Trophoblast cell (in vitro differentiated cells and primary cell): ENCODE measurements at regions not wholly inside any gene's neighbourhood (a gene's known extent, or its start where the extent isn't known, plus 50 kb on each side); places are given as distances from the start of the nearest gene placed in this dataset.

Source experiments
- DNase-seq, 2 donors: peaks; one replicate each; pipeline ENCODE4 v3.0.0-alpha.2; 2016
- H2AFZ ChIP-seq: 2 replicates; pipeline ENCODE4 v1.6.1; 2013; ENCODE audit warnings: low read length, moderate library complexity, mild to moderate bottlenecking; ENCODE audit not compliant: insufficient read depth, poor library complexity
- H2AK5ac ChIP-seq: 2 replicates; pipeline ENCODE4 v1.6.1; 2013; ENCODE audit warnings: mild to moderate bottlenecking, low read length
- H2BK120ac ChIP-seq: 2 replicates; pipeline ENCODE4 v1.6.1; 2013; ENCODE audit warnings: low read length, mild to moderate bottlenecking, moderate library complexity; ENCODE audit not compliant: insufficient read depth, poor library complexity
- H2BK12ac ChIP-seq: 2 replicates; pipeline ENCODE4 v1.6.1; 2013; ENCODE audit warnings: mild to moderate bottlenecking, low read length, moderate library complexity
- H2BK5ac ChIP-seq: 2 replicates; pipeline ENCODE4 v1.6.1; 2013; ENCODE audit warnings: low read length, low read depth, moderate library complexity, mild to moderate bottlenecking; ENCODE audit not compliant: poor library complexity
- H3K14ac ChIP-seq: 2 replicates; pipeline ENCODE4 v1.6.1; 2013; ENCODE audit warnings: mild to moderate bottlenecking, low read length
- H3K18ac ChIP-seq: 2 replicates; pipeline ENCODE4 v1.6.1; 2013; ENCODE audit warnings: mild to moderate bottlenecking, low read length
- H3K23ac ChIP-seq: 2 replicates; pipeline ENCODE4 v1.6.1; 2013; ENCODE audit warnings: low read length
- H3K27ac ChIP-seq: 2 replicates; pipeline ENCODE4 v1.5.1; 2013; ENCODE audit warnings: low read depth, mild to moderate bottlenecking, inconsistent platforms, low read length, moderate library complexity
- H3K27me3 ChIP-seq: 2 replicates; pipeline ENCODE4 v1.6.1; 2013; ENCODE audit warnings: inconsistent platforms, mild to moderate bottlenecking, low read length, moderate library complexity; ENCODE audit not compliant: insufficient read depth
- H3K36me3 ChIP-seq, 2 experiments: 1 replicate in 1 of 2; 2 replicates in 1 of 2; pipeline ENCODE4 v1.6.1; 2013; ENCODE audit warnings: low read length in 2 of 2, mild to moderate bottlenecking in 2 of 2, moderate library complexity in 1 of 2; ENCODE audit not compliant: insufficient read depth in 2 of 2, control insufficient read depth in 1 of 2
- H3K4ac ChIP-seq: 2 replicates; pipeline ENCODE4 v1.6.1; 2013; ENCODE audit warnings: low read depth, mild to moderate bottlenecking, low read length, moderate library complexity
- H3K4me1 ChIP-seq, 2 experiments: 1 replicate in 1 of 2; 2 replicates in 1 of 2; pipeline ENCODE4 v1.6.1; 2013; ENCODE audit warnings: low read length in 2 of 2, mild to moderate bottlenecking in 2 of 2, moderate library complexity in 1 of 2; ENCODE audit not compliant: insufficient read depth in 2 of 2, control insufficient read depth in 1 of 2
- H3K4me2 ChIP-seq: 2 replicates; pipeline ENCODE4 v1.6.1; 2013; ENCODE audit warnings: inconsistent platforms, mild to moderate bottlenecking, low read length, moderate library complexity
- H3K4me3 ChIP-seq: 2 replicates; pipeline ENCODE4 v1.5.1; 2013; ENCODE audit warnings: mild to moderate bottlenecking, low read depth, low read length, inconsistent platforms
- H3K79me1 ChIP-seq: one replicate; pipeline ENCODE4 v1.6.1; 2013; ENCODE audit warnings: low read length
- H3K79me2 ChIP-seq: 2 replicates; pipeline ENCODE4 v1.6.1; 2013; ENCODE audit warnings: low read length, mild to moderate bottlenecking; ENCODE audit not compliant: control insufficient read depth, insufficient read depth, poor library complexity
- H3K9ac ChIP-seq: 2 replicates; pipeline ENCODE4 v1.6.1; 2013; ENCODE audit warnings: mild to moderate bottlenecking, low read length
- H3K9me3 ChIP-seq: 2 replicates; pipeline ENCODE4 v1.6.1; 2013; ENCODE audit warnings: low read depth, mild to moderate bottlenecking, control low read depth, inconsistent platforms, low read length; ENCODE audit not compliant: insufficient read depth
- H4K12ac ChIP-seq: 2 replicates; pipeline ENCODE4 v1.6.1; 2013; ENCODE audit warnings: low read depth, mild to moderate bottlenecking, low read length, moderate library complexity
- H4K8ac ChIP-seq: 2 replicates; pipeline ENCODE4 v1.6.1; 2013; ENCODE audit warnings: low read depth, mild to moderate bottlenecking, low read length, moderate library complexity
- H4K91ac ChIP-seq: one replicate; pipeline ENCODE4 v1.6.1; 2013; ENCODE audit warnings: low read depth, mild to moderate bottlenecking, low read length, moderate library complexity
- WGBS: extraction: QIAGEN DNeasy Blood & Tissue Kit; methylation state at CpG from one replicate; pipeline ENCODE4 v1.1.7; 2013; ENCODE audit warnings: missing lambda C conversion rate; ENCODE audit not compliant: insufficient read length, insufficient coverage; ENCODE audit errors: extremely low coverage; 5-methylcytosine and 5-hydroxymethylcytosine counted together

GRCh38 chr13:99905224-99905623, 66.3 kb downstream of the ZIC5 start:
- H3K79me2 ChIP-seq, result no peaks in the 10 kb centered on the region
- WGBS, result no CpG with 5 or more reads among the region's 5 CpGs
- H3K36me3 ChIP-seq, result no peaks in the 10 kb centered on the region

GRCh38 chr13:99903140-99903539, 68.4 kb downstream of the ZIC5 start:
- no peaks in the 10 kb centered on the region for H3K79me1 ChIP-seq
- no peak overlapping the region for H2BK5ac ChIP-seq
- H3K14ac ChIP-seq, result no peak overlapping the region
- H2BK12ac ChIP-seq, result no peak overlapping the region
- no peaks in the 10 kb centered on the region for H3K36me3 ChIP-seq
- H3K18ac ChIP-seq, result no peak overlapping the region
- no peak overlapping the region for H3K4me2 ChIP-seq
- H2BK120ac ChIP-seq, result no peak overlapping the region
- H3K27ac ChIP-seq, result no peak overlapping the region
- H3K4ac ChIP-seq, result no peak overlapping the region
- H2AFZ ChIP-seq, result no peak overlapping the region
- H2AK5ac ChIP-seq, result no peak overlapping the region
- no peaks in the 10 kb centered on the region for H3K79me2 ChIP-seq
- no peak overlapping the region for H3K9ac ChIP-seq
- no peak overlapping the region for H4K91ac ChIP-seq
- H3K4me3 ChIP-seq, result no peak overlapping the region
- H3K4me1 ChIP-seq, result no peaks in the 10 kb centered on the region
- H4K8ac ChIP-seq, result no peak overlapping the region
- DNase-seq, result no peak
- 100% methylated on average over 2 of the region's 7 CpGs for WGBS
- H4K12ac ChIP-seq, result no peak overlapping the region
- H3K23ac ChIP-seq, result no peak overlapping the region
- H3K27me3 ChIP-seq, result peaks cover 2% of the 10 kb centered on the region
- no peaks in the 10 kb centered on the region for H3K9me3 ChIP-seq

More at GRCh38 chr13:99905224-99905623, 66.3 kb downstream of the ZIC5 start:
- H3K18ac ChIP-seq, result no peak overlapping the region
- no peak overlapping the region for H3K4me3 ChIP-seq
- H2BK12ac ChIP-seq, result no peak overlapping the region
- H4K8ac ChIP-seq, result no peak overlapping the region
- H2BK5ac ChIP-seq, result no peak overlapping the region
- DNase-seq, result no peak
- no peak overlapping the region for H2AK5ac ChIP-seq
- H4K12ac ChIP-seq, result no peak overlapping the region
- no peaks in the 10 kb centered on the region for H3K9me3 ChIP-seq
- no peak overlapping the region for H3K4ac ChIP-seq
- H4K91ac ChIP-seq, result no peak overlapping the region
- H3K27me3 ChIP-seq, result no peaks in the 10 kb centered on the region
- no peak overlapping the region for H2AFZ ChIP-seq
- no peak overlapping the region for H3K23ac ChIP-seq
- H3K9ac ChIP-seq, result no peak overlapping the region
- no peak overlapping the region for H3K27ac ChIP-seq
- no peak overlapping the region for H3K14ac ChIP-seq
- H2BK120ac ChIP-seq, result no peak overlapping the region
- no peaks in the 10 kb centered on the region for H3K4me1 ChIP-seq
- no peaks in the 10 kb centered on the region for H3K79me1 ChIP-seq
- no peak overlapping the region for H3K4me2 ChIP-seq

GRCh38 chr13:99902657-99903056, 68.9 kb downstream of the ZIC5 start:
- no peak overlapping the region for H4K91ac ChIP-seq
- no peak overlapping the region for H2BK12ac ChIP-seq
- H3K9ac ChIP-seq, result no peak overlapping the region
- no peak overlapping the region for H2BK120ac ChIP-seq
- H2AFZ ChIP-seq, result no peak overlapping the region
- no peaks in the 10 kb centered on the region for H3K79me2 ChIP-seq
- no peak overlapping the region for H3K4me3 ChIP-seq
- no peak overlapping the region for H2BK5ac ChIP-seq
- no peaks in the 10 kb centered on the region for H3K4me1 ChIP-seq
- no peaks in the 10 kb centered on the region for H3K36me3 ChIP-seq
- no peaks in the 10 kb centered on the region for H3K79me1 ChIP-seq
- no peak overlapping the region for H3K4ac ChIP-seq
- DNase-seq, result no peak
- H4K12ac ChIP-seq, result no peak overlapping the region
- WGBS, result no CpG with 5 or more reads among the region's 4 CpGs
- H3K18ac ChIP-seq, result no peak overlapping the region
- no peak overlapping the region for H3K27ac ChIP-seq
- H3K4me2 ChIP-seq, result no peak overlapping the region
- H2AK5ac ChIP-seq, result no peak overlapping the region
- no peak overlapping the region for H3K14ac ChIP-seq
- no peak overlapping the region for H4K8ac ChIP-seq
- H3K23ac ChIP-seq, result no peak overlapping the region
- peaks cover 2% of the 10 kb centered on the region for H3K27me3 ChIP-seq
- no peaks in the 10 kb centered on the region for H3K9me3 ChIP-seq

GRCh38 chr13:99900960-99901359, 70.6 kb downstream of the ZIC5 start:
- Histone ChIP-seq H3K27me3 (peaks cover 10% of the 10 kb centered on the region), H3K4me1 (no peaks in the 10 kb centered on the region), H3K79me1 (no peaks in the 10 kb centered on the region), H3K9me3 (peaks cover 7% of the 10 kb centered on the region), H3K36me3 (no peaks in the 10 kb centered on the region), H2AK5ac (no peak overlapping the region), H3K4ac (no peak overlapping the region), H4K8ac (no peak overlapping the region), H3K14ac (no peak overlapping the region), H3K27ac (no peak overlapping the region), H4K12ac (no peak overlapping the region), H2BK120ac (no peak overlapping the region), H3K79me2 (no peaks in the 10 kb centered on the region), H3K18ac (no peak overlapping the region), H2BK5ac (no peak overlapping the region), H4K91ac (no peak overlapping the region), H2AFZ (no peak overlapping the region), H3K23ac (no peak overlapping the region), H3K9ac (no peak overlapping the region), H3K4me2 (no peak overlapping the region), H3K4me3 (no peak overlapping the region), H2BK12ac (no peak overlapping the region)
- no CpG with 5 or more reads among the region's 8 CpGs for WGBS
- DNase-seq, result no peak
